K562 (cell line): ENCODE measurements at regions not wholly inside any gene's neighbourhood (a gene's known extent, or its start where the extent isn't known, plus 50 kb on each side); places are given as distances from the start of the nearest gene placed in this dataset.

Experiments used
- ATAC-seq: fragments of 200-7000 bp; cut with Tn5 transposase; 3 replicates; pipeline ENCODE4 v1.9.1; 2020; ENCODE audit warnings: moderate library complexity
- BruUV-seq: library from RNA; stranded (reverse); fragments of 400-500 nt; replicated peaks from 2 replicates; lab custom pipeline; 2021; lab: Mats Ljungman, UMichigan
- CTCF ChIA-PET: fragments of 300-600 bp; formaldehyde crosslinking; extraction: SDS; loops from one replicate; lab custom pipeline; 2021; ENCODE audit warnings: low intra/inter-chr PET ratio; lab: Yijun Ruan, JAX
- POLR2A ChIA-PET: fragments of 300-600, 350-650 bp; sonication (Branson Sonifier 250); formaldehyde crosslinking; extraction: SDS; loops from one replicate; lab custom pipeline; 2021; ENCODE audit warnings: antibody characterized with exemption, inconsistent platforms; lab: Yijun Ruan, JAX
- DNase-seq, 4 experiments: peaks; one replicate each; pipeline versions ENCODE4 v3.0.0 to v3.0.0-alpha.2; 2011 to 2018; ENCODE audit warnings: low spot score in 3 of 4, mixed read lengths in 3 of 4; ENCODE audit errors: extremely low read depth in 1 of 4
- FAIRE-seq: peaks from 2 replicates; lab custom pipeline; 2011; peaks lifted over from hg19 to GRCh38; lab: Jason Lieb, UNC
- H2AFZ ChIP-seq: 2 replicates; pipeline ENCODE4 v1.6.0; 2011; ENCODE audit warnings: low read depth, low read length, control low read depth, inconsistent platforms
- H3K27ac ChIP-seq: fragments of 200-600 bp; 3 replicates; pipeline ENCODE4 v1.8.0; 2011; ENCODE audit warnings: low read depth, mild to moderate bottlenecking, control low read depth, inconsistent platforms, low read length, moderate library complexity, mixed read lengths; ENCODE audit errors: extremely low read depth
- H3K27me3 ChIP-seq, 2 experiments: fragments of 300-600 bp in 1 of 2; 2 replicates in 1 of 2; 3 replicates in 1 of 2; pipeline versions ENCODE4 v1.6.0 to v1.8.0; 2011; ENCODE audit warnings: inconsistent platforms in 2 of 2, low read length in 2 of 2, mild to moderate bottlenecking in 1 of 2, mixed read lengths in 1 of 2, moderate library complexity in 1 of 2; ENCODE audit not compliant: control insufficient read depth in 2 of 2, insufficient read depth in 2 of 2
- H3K36me3 ChIP-seq: fragments of 300-600 bp; 3 replicates; pipeline ENCODE4 v1.8.0; 2011; ENCODE audit warnings: mild to moderate bottlenecking, low read length, inconsistent platforms; ENCODE audit not compliant: control insufficient read depth, insufficient read depth
- H3K4me1 ChIP-seq, 2 experiments: fragments of 200-600 bp in 1 of 2; replicated peaks in 1 of 2; 2 replicates in 1 of 2; 3 replicates in 1 of 2; pipeline versions ENCODE4 v1.5.1 to v1.8.0; 2011; ENCODE audit warnings: inconsistent platforms in 2 of 2, low read length in 2 of 2, mild to moderate bottlenecking in 1 of 2, mixed read lengths in 1 of 2, moderate library complexity in 1 of 2; ENCODE audit not compliant: control insufficient read depth in 2 of 2, insufficient read depth in 2 of 2
- H3K4me2 ChIP-seq: 2 replicates; pipeline ENCODE4 v1.6.1; 2011; ENCODE audit warnings: low read length, control low read depth, inconsistent platforms, mixed read lengths; ENCODE audit not compliant: insufficient read depth
- H3K4me3 ChIP-seq: fragments of 200-600 bp; sonication (generic), shearing (Covaris generic); 2 replicates; pipeline ENCODE4 v1.5.1; 2016; ENCODE audit warnings: control low read depth, inconsistent platforms
- H3K79me2 ChIP-seq: fragments of 200-600 bp; 3 replicates; pipeline ENCODE4 v1.8.0; 2011; ENCODE audit warnings: low read length, inconsistent platforms; ENCODE audit not compliant: control insufficient read depth, insufficient read depth
- H3K9ac ChIP-seq, 2 experiments: 2 replicates each; pipeline versions ENCODE4 v1.6.0 to v1.6.1; 2011; ENCODE audit warnings: low read depth in 2 of 2, low read length in 2 of 2, control low read depth in 1 of 2, inconsistent platforms in 1 of 2, mild to moderate bottlenecking in 1 of 2, mixed read lengths in 1 of 2; ENCODE audit not compliant: insufficient read depth in 1 of 2
- H3K9me1 ChIP-seq: one replicate; pipeline ENCODE4 v1.6.0; 2011; ENCODE audit warnings: inconsistent platforms, mild to moderate bottlenecking, low read length, moderate library complexity; ENCODE audit not compliant: control insufficient read depth, insufficient read depth
- H3K9me3 ChIP-seq: replicated peaks from 2 replicates; pipeline ENCODE4 v1.5.1; 2011; ENCODE audit warnings: low read depth, low read length, inconsistent platforms; ENCODE audit not compliant: control insufficient read depth, insufficient read depth
- H4K20me1 ChIP-seq: replicated peaks from 2 replicates; pipeline ENCODE4 v1.6.1; 2011; ENCODE audit warnings: low read length, inconsistent platforms, mixed read lengths; ENCODE audit not compliant: control insufficient read depth, insufficient read depth
- CEBPG ChIP-seq, 3 experiments: fragments of 200-800 bp in 1 of 3; sonication (Bioruptor generic) in 1 of 3; sonication (generic) in 1 of 3; formaldehyde crosslinking in 1 of 3; IDR thresholded peaks in 2 of 3; conservative IDR thresholded peaks in 1 of 3; 2 replicates each; pipeline versions ENCODE4 v1.6.1 to v1.8.0; 2016 to 2022; ENCODE audit warnings: missing compliant biosample characterization in 2 of 3, missing genetic modification characterization in 2 of 3, mild to moderate bottlenecking in 1 of 3, missing genetic modification reagents in 1 of 3
- CTBP1 ChIP-seq: fragments of 450-650 bp; IDR thresholded peaks from 2 replicates; pipeline ENCODE4 v1.6.1; 2016; ENCODE audit warnings: borderline replicate concordance
- FOXA3 ChIP-seq, 2 experiments: fragments of 450-650 bp in 1 of 2; sonication (generic) in 1 of 2; formaldehyde crosslinking; IDR thresholded peaks in 1 of 2; conservative IDR thresholded peaks in 1 of 2; 2 replicates each; pipeline versions ENCODE4 v1.4.0 to v1.8.0; 2020 to 2022; ENCODE audit warnings: mild to moderate bottlenecking in 2 of 2, missing genetic modification reagents in 1 of 2
- GABPB1 ChIP-seq: sonication (generic); formaldehyde crosslinking; IDR thresholded peaks from 2 replicates; pipeline ENCODE4 v1.8.0; 2022; ENCODE audit warnings: mild to moderate bottlenecking, missing genetic modification reagents
- GATAD2B ChIP-seq: fragments of 450-650 bp; IDR thresholded peaks from 2 replicates; pipeline ENCODE4 v1.6.1; 2017; ENCODE audit warnings: mild to moderate bottlenecking, borderline replicate concordance
- KAT2B ChIP-seq: IDR thresholded peaks from one replicate; pipeline ENCODE4 v1.6.1; 2012; ENCODE audit warnings: low read depth, mild to moderate bottlenecking, control low read depth, inconsistent platforms, low read length, moderate library complexity
- KDM1A ChIP-seq, 2 experiments: fragments of 450-650 bp; IDR thresholded peaks; 2 replicates each; pipeline ENCODE4 v1.6.1; 2016; ENCODE audit warnings: mild to moderate bottlenecking in 2 of 2
- KDM4B ChIP-seq, 2 experiments: fragments of 450-650 bp in 1 of 2; sonication (generic) in 1 of 2; IDR thresholded peaks; 2 replicates each; pipeline ENCODE4 v1.6.1; 2016 to 2017; ENCODE audit warnings: borderline replicate concordance in 2 of 2, antibody characterized with exemption in 1 of 2, low read depth in 1 of 2, mild to moderate bottlenecking in 1 of 2
- MIER1 ChIP-seq: fragments of 450-650 bp; IDR thresholded peaks from 2 replicates; pipeline ENCODE4 v1.6.1; 2016; ENCODE audit warnings: antibody characterized with exemption, mild to moderate bottlenecking, low read depth
- NEUROD1 ChIP-seq: fragments of 150-350 bp; IDR thresholded peaks from 2 replicates; pipeline ENCODE4 v1.6.1; 2014; ENCODE audit warnings: borderline replicate concordance, low read length, low read depth; ENCODE audit not compliant: partially characterized antibody
- ZBTB43 ChIP-seq: sonication (generic); formaldehyde crosslinking; IDR thresholded peaks from 2 replicates; pipeline ENCODE4 v1.8.0; 2023; ENCODE audit warnings: mild to moderate bottlenecking, missing genetic modification reagents
- ZNF175 ChIP-seq: fragments of 200-800 bp; sonication (Bioruptor generic); IDR thresholded peaks from 2 replicates; pipeline ENCODE4 v1.6.1; 2016; ENCODE audit warnings: low read depth, mild to moderate bottlenecking, missing genetic modification characterization, missing compliant biosample characterization
- ZNF431 ChIP-seq: sonication (generic); formaldehyde crosslinking; IDR thresholded peaks from 2 replicates; pipeline ENCODE4 v1.8.0; 2022; ENCODE audit warnings: mild to moderate bottlenecking, missing genetic modification reagents
- ZNF76 ChIP-seq: fragments of 250-450 bp; sonication (Bioruptor Pico); IDR thresholded peaks from 2 replicates; pipeline ENCODE4 v1.4.0; 2020; ENCODE audit warnings: mild to moderate bottlenecking, moderate library complexity, borderline replicate concordance
- ZNF764 ChIP-seq: fragments of 250-450 bp; sonication (Bioruptor Pico); IDR thresholded peaks from 2 replicates; pipeline ENCODE4 v1.4.0; 2020; ENCODE audit warnings: low read depth, mild to moderate bottlenecking, moderate library complexity
- ZZZ3 ChIP-seq: fragments of 450-650 bp; IDR thresholded peaks from 2 replicates; pipeline ENCODE4 v1.6.1; 2016; ENCODE audit warnings: antibody characterized with exemption, mild to moderate bottlenecking, moderate library complexity
- whole genome bisulfite sequencing: fragments of 100-300 bp; shearing (Covaris generic); methylation state at CpG from one replicate; pipeline ENCODE4 v1.1.6; 2016; ENCODE audit warnings: low coverage, mixed read lengths; ENCODE audit not compliant: insufficient coverage; ENCODE audit errors: missing lambda C conversion rate; 5-methylcytosine and 5-hydroxymethylcytosine counted together
- in situ Hi-C: fragments of 300-500 bp; cut with MboI; formaldehyde crosslinking; loops from 4 replicates; pipeline ENCODE4 v1.15.0; 2018; ENCODE audit warnings: inconsistent platforms, mixed read lengths
- intact Hi-C: fragments of 100-400 bp; cut with micrococcal nuclease; formaldehyde crosslinking; loops from 2 replicates; pipeline ENCODE4 v1.14.2; 2022

- Histone ChIP-seq H3K79me2 (no peaks in the 10 kb centered on the region), H3K9ac (no peak overlapping the region), H3K27me3 (no peaks in the 10 kb centered on the region), H3K36me3 (no peaks in the 10 kb centered on the region), H3K4me2 (no peak overlapping the region), H3K27ac (no peak overlapping the region), H4K20me1 (no peaks in the 10 kb centered on the region), H3K4me3 (no peak overlapping the region), H3K4me1 (no peaks in the 10 kb centered on the region), H3K9me3 (no peaks in the 10 kb centered on the region), H3K9me1 (no peaks in the 10 kb centered on the region), H2AFZ (no peak overlapping the region)
- DNase-seq (no peak), FAIRE-seq (no peak), ATAC-seq (no peak)
- no TSS peak for BruUV-seq
- in situ Hi-C loops (no loop called here), intact Hi-C loops (no loop called here)
- POLR2A ChIA-PET = interaction anchor here (0.6 kb wide), 1 partner anchor 342 kb away, joined by 3 read pairs; no protein-coding TSS in a partner anchor
- 0% methylated on average over 3 of the region's 3 CpGs for WGBS
- TF ChIP-seq KDM1A (IDR thresholded peaks at IDR 0.05) = no peak
- no peak for TF ChIP-seq ZNF76
- TF ChIP-seq CEBPG (CRISPR knock-in tag; IDR thresholded peaks at IDR 0.05) = no peak
- peak; percentile 32 to 56; a peak in 3 of 4 replicates for TF ChIP-seq CEBPG (tag; conservative IDR thresholded peaks at IDR 0.05 in 1 of 2, IDR thresholded peaks at IDR 0.05 in 1 of 2)
- no peak for TF ChIP-seq NEUROD1
- CTCF ChIA-PET = no interaction called here
Observed at GRCh38 chr5:158521995-158522394, 577.7 kb downstream of the EBF1 start.

GRCh38 chr5:158519433-158520021, 580.2 kb downstream of the EBF1 start:
- no peak for FAIRE-seq
- H3K27ac ChIP-seq = no peak overlapping the region
- no peaks in the 10 kb centered on the region for H3K36me3 ChIP-seq
- 0% methylated on average over 3 of the region's 3 CpGs for WGBS
- ATAC-seq = no peak
- H3K4me2 ChIP-seq = no peak overlapping the region
- no peaks in the 10 kb centered on the region for H3K4me1 ChIP-seq
- no peak overlapping the region for H2AFZ ChIP-seq
- H3K27me3 ChIP-seq = no peaks in the 10 kb centered on the region
- no peaks in the 10 kb centered on the region for H3K9me1 ChIP-seq
- H3K4me3 ChIP-seq = no peak overlapping the region
- H3K9ac ChIP-seq = no peak overlapping the region
- intact Hi-C loops (no loop called here), in situ Hi-C loops (no loop called here)
- no peaks in the 10 kb centered on the region for H3K79me2 ChIP-seq
- CTCF ChIA-PET = no interaction called here
- POLR2A ChIA-PET = no interaction called here
- no peak for DNase-seq
- H4K20me1 ChIP-seq = no peaks in the 10 kb centered on the region
- no peaks in the 10 kb centered on the region for H3K9me3 ChIP-seq
- no TSS peak for BruUV-seq
- TF ChIP-seq KAT2B (no peak), KDM4B (IDR thresholded peaks at IDR 0.05; ENCODE audit: borderline replicate concordance in 2 of 2, low read depth in 1 of 2) (no peak), GABPB1 (CRISPR knock-in tag) (no peak), GATAD2B (no peak), ZNF175 (CRISPR knock-in tag) (no peak), ZBTB43 (CRISPR knock-in tag) (no peak), ZZZ3 (no peak), ZNF431 (CRISPR knock-in tag) (no peak), ZNF764 (CRISPR knock-in tag) (no peak), CTBP1 (no peak), FOXA3 (CRISPR knock-in tag; conservative IDR thresholded peaks at IDR 0.05 in 1 of 2, IDR thresholded peaks at IDR 0.05 in 1 of 2) (no peak), MIER1 (no peak)
